IMR-90 (cell line): ENCODE measurements at regions not wholly inside any gene's neighbourhood (a gene's known extent, or its start where the extent isn't known, plus 50 kb on each side); places are given as distances from the start of the nearest gene placed in this dataset.

Source experiments
- ATAC-seq: fragments of 200-7000 bp; cut with Tn5 transposase; 2 replicates; pipeline ENCODE4 v1.9.1; 2020; ENCODE audit warnings: low read depth, mild to moderate bottlenecking, moderate library complexity
- BruUV-seq: library from RNA; stranded (reverse); fragments of 400-500 nt; replicated peaks from 2 replicates; lab custom pipeline; 2021; lab: Mats Ljungman, UMichigan
- CTCF ChIA-PET: fragments of 300-600 bp; formaldehyde crosslinking; extraction: SDS; loops from one replicate; lab custom pipeline; 2021; ENCODE audit warnings: antibody characterized with exemption; lab: Yijun Ruan, JAX
- POLR2A ChIA-PET: fragments of 300-600 bp; sonication (Branson Sonifier 250); formaldehyde crosslinking; loops from one replicate; lab custom pipeline; 2022; ENCODE audit warnings: antibody characterized with exemption; ENCODE audit not compliant: unreplicated experiment; lab: Charles Lee
- DNase-seq: peaks from one replicate; pipeline ENCODE4 v3.0.0; 2013
- H2AFZ ChIP-seq: replicated peaks from 2 replicates; pipeline ENCODE3; 2013; ENCODE audit warnings: low read length, mild to moderate bottlenecking; ENCODE audit not compliant: poor library complexity
- H2AK5ac ChIP-seq: 2 replicates; pipeline ENCODE4 v1.6.1; 2013; ENCODE audit warnings: low read depth, low read length, inconsistent platforms
- H2AK9ac ChIP-seq: replicated peaks from 2 replicates; pipeline ENCODE3; 2013; ENCODE audit warnings: mild to moderate bottlenecking, low read depth, low read length, moderate library complexity; ENCODE audit not compliant: poor library complexity
- H2BK120ac ChIP-seq: 2 replicates; pipeline ENCODE4 v1.6.1; 2013; ENCODE audit warnings: low read depth, low read length, inconsistent platforms
- H2BK15ac ChIP-seq: 3 replicates; pipeline ENCODE4 v1.6.1; 2013; ENCODE audit warnings: low read depth, low read length, inconsistent platforms
- H2BK20ac ChIP-seq: 2 replicates; pipeline ENCODE4 v1.6.1; 2013; ENCODE audit warnings: low read depth, mild to moderate bottlenecking, inconsistent platforms, low read length, moderate library complexity
- H2BK5ac ChIP-seq: 2 replicates; pipeline ENCODE4 v1.6.1; 2013; ENCODE audit warnings: mild to moderate bottlenecking, low read depth, low read length, inconsistent platforms; ENCODE audit not compliant: poor library complexity, severe bottlenecking
- H3K14ac ChIP-seq: replicated peaks from 2 replicates; pipeline ENCODE4 v1.6.1; 2013; ENCODE audit warnings: low read depth, low read length, inconsistent platforms
- H3K18ac ChIP-seq: 2 replicates; pipeline ENCODE4 v1.6.1; 2013; ENCODE audit warnings: low read depth, low read length, control low read depth
- H3K23ac ChIP-seq: 2 replicates; pipeline ENCODE4 v1.6.1; 2013; ENCODE audit warnings: low read depth, low read length, inconsistent platforms
- H3K27ac ChIP-seq: 2 replicates; pipeline ENCODE4 v1.5.1; 2013; ENCODE audit warnings: mild to moderate bottlenecking, control low read depth, low read length; ENCODE audit not compliant: insufficient read depth
- H3K27me3 ChIP-seq: 2 replicates; pipeline ENCODE4 v1.6.1; 2013; ENCODE audit warnings: low read length; ENCODE audit not compliant: control insufficient read depth, insufficient read depth
- H3K36me3 ChIP-seq: 2 replicates; pipeline ENCODE4 v1.6.1; 2013; ENCODE audit warnings: low read length, mixed read lengths; ENCODE audit not compliant: control insufficient read depth, insufficient read depth
- H3K4ac ChIP-seq: 2 replicates; pipeline ENCODE4 v1.6.1; 2013; ENCODE audit warnings: low read depth, low read length, inconsistent platforms
- H3K4me1 ChIP-seq: 2 replicates; pipeline ENCODE4 v1.6.1; 2013; ENCODE audit warnings: low read length, mixed read lengths; ENCODE audit not compliant: control insufficient read depth, insufficient read depth
- H3K4me2 ChIP-seq: 2 replicates; pipeline ENCODE4 v1.6.1; 2013; ENCODE audit warnings: low read depth, mild to moderate bottlenecking, control low read depth, low read length, moderate library complexity
- H3K4me3 ChIP-seq: 2 replicates; pipeline ENCODE4 v1.5.1; 2013; ENCODE audit warnings: low read depth, mild to moderate bottlenecking, control low read depth, low read length, moderate library complexity; ENCODE audit not compliant: insufficient read depth
- H3K56ac ChIP-seq: 2 replicates; pipeline ENCODE4 v1.6.1; 2013; ENCODE audit warnings: low read length, inconsistent platforms; ENCODE audit not compliant: insufficient read depth; ENCODE audit errors: extremely low read depth
- H3K79me1 ChIP-seq, 2 experiments: 2 replicates each; pipeline ENCODE4 v1.6.1; 2013; ENCODE audit warnings: low read length in 2 of 2, inconsistent platforms in 1 of 2, low read depth in 1 of 2
- H3K9ac ChIP-seq: 2 replicates; pipeline ENCODE4 v1.6.1; 2013; ENCODE audit warnings: low read depth, low read length, control low read depth
- H3K9me1 ChIP-seq: 2 replicates; pipeline ENCODE4 v1.6.1; 2013; ENCODE audit warnings: low read length, inconsistent platforms; ENCODE audit not compliant: insufficient read depth
- H3K9me3 ChIP-seq: 2 replicates; pipeline ENCODE4 v1.6.1; 2013; ENCODE audit warnings: low read length; ENCODE audit not compliant: control insufficient read depth, insufficient read depth
- H4K20me1 ChIP-seq: 2 replicates; pipeline ENCODE4 v1.6.1; 2013; ENCODE audit warnings: low read length, inconsistent platforms; ENCODE audit not compliant: insufficient read depth
- H4K5ac ChIP-seq: 2 replicates; pipeline ENCODE4 v1.6.1; 2013; ENCODE audit warnings: mild to moderate bottlenecking, low read depth, low read length, control low read depth
- H4K8ac ChIP-seq, 2 experiments: 2 replicates each; pipeline ENCODE4 v1.6.1; 2013; ENCODE audit warnings: low read depth in 2 of 2, low read length in 2 of 2, control low read depth in 1 of 2, inconsistent platforms in 1 of 2
- H4K91ac ChIP-seq: 2 replicates; pipeline ENCODE4 v1.6.1; 2013; ENCODE audit warnings: low read depth, low read length, inconsistent platforms; ENCODE audit not compliant: insufficient read depth
- CTCF ChIP-seq: conservative IDR thresholded peaks from 2 replicates; pipeline ENCODE4 v1.5.1; 2012; ENCODE audit warnings: mild to moderate bottlenecking, low read depth, low read length, improper control_type of control experiment
- MAFK ChIP-seq: IDR thresholded peaks from 2 replicates; pipeline ENCODE4 v1.6.1; 2012; ENCODE audit warnings: low read depth, low read length, improper control_type of control experiment
- MXI1 ChIP-seq: IDR thresholded peaks from 2 replicates; pipeline ENCODE4 v1.6.1; 2012; ENCODE audit warnings: low read depth, mild to moderate bottlenecking, low read length, moderate library complexity, borderline replicate concordance
- RAD21 ChIP-seq: IDR thresholded peaks from 2 replicates; pipeline ENCODE4 v1.6.1; 2012; ENCODE audit warnings: low read length, improper control_type of control experiment
- RCOR1 ChIP-seq: IDR thresholded peaks from 2 replicates; pipeline ENCODE4 v1.6.1; 2012; ENCODE audit warnings: mild to moderate bottlenecking, low read length, improper control_type of control experiment; ENCODE audit not compliant: insufficient replicate concordance
- USF2 ChIP-seq: fragments of 150-350 bp; IDR thresholded peaks from 2 replicates; pipeline ENCODE4 v1.6.1; 2017; ENCODE audit warnings: mild to moderate bottlenecking, antibody characterized with exemption, low read length, low read depth
- WGBS, 2 experiments: methylation state at CpG; one replicate each; pipeline versions ENCODE4 v1.1.5 to v1.1.7; 2013; ENCODE audit warnings: missing lambda C conversion rate in 2 of 2; ENCODE audit not compliant: insufficient read length in 1 of 2; ENCODE audit errors: extremely low coverage in 2 of 2; 5-methylcytosine and 5-hydroxymethylcytosine counted together
- dilution Hi-C: fragments of 300-500 bp; cut with HindIII; formaldehyde crosslinking; loops from one replicate; pipeline ENCODE4 v1.14.3; 2018; ENCODE audit warnings: low sequenced_read_pairs; ENCODE audit not compliant: unreplicated experiment
- in situ Hi-C: fragments of 300-500 bp; cut with MboI; formaldehyde crosslinking; loops from 3 replicates; pipeline ENCODE4 v1.14.3; 2019; ENCODE audit warnings: low sequenced_read_pairs, inconsistent platforms, mixed read lengths
- intact Hi-C: fragments of 100-400 bp; cut with micrococcal nuclease; formaldehyde crosslinking; loops from 2 replicates; pipeline ENCODE4 v1.10.0; 2022

- in situ Hi-C loops (no loop called here), intact Hi-C loops (no loop called here), dilution Hi-C loops (no loop called here)
- no peak overlapping the region for H3K27ac ChIP-seq
- BruUV-seq, result no TSS peak
- H2BK15ac ChIP-seq, result no peak overlapping the region
- no peaks in the 10 kb centered on the region for H3K27me3 ChIP-seq
- H4K20me1 ChIP-seq, result no peaks in the 10 kb centered on the region
- H4K91ac ChIP-seq, result no peak overlapping the region
- H2AFZ ChIP-seq, result no peak overlapping the region
- WGBS, 2 experiments, result no CpG with 5 or more reads among the region's 1 CpG
- H3K9ac ChIP-seq, result no peak overlapping the region
- TF ChIP-seq USF2 (no peak), MXI1 (no peak), CTCF (no peak), RAD21 (no peak), RCOR1 (no peak), MAFK (no peak)
- CTCF ChIA-PET, result no interaction called here
- H3K79me1 ChIP-seq, result no peaks in the 10 kb centered on the region
- no peak overlapping the region for H2AK9ac ChIP-seq
- no peak overlapping the region for H3K4me2 ChIP-seq
- H2BK120ac ChIP-seq, result no peak overlapping the region
- no peak overlapping the region for H2BK20ac ChIP-seq
- no peak overlapping the region for H3K18ac ChIP-seq
- H4K8ac ChIP-seq, result no peak overlapping the region
- H3K4ac ChIP-seq, result no peak overlapping the region
- no peak for DNase-seq
- H3K36me3 ChIP-seq, result no peaks in the 10 kb centered on the region
- no peak overlapping the region for H2AK5ac ChIP-seq
- no peak for ATAC-seq
- peaks cover 2% of the 10 kb centered on the region; the same call in 1 of the 2 replicates for H3K9me3 ChIP-seq
- no peak overlapping the region for H3K23ac ChIP-seq
- no peak overlapping the region for H2BK5ac ChIP-seq
- H3K4me3 ChIP-seq, result no peak overlapping the region
- H3K56ac ChIP-seq, result no peak overlapping the region
- no peak overlapping the region for H4K5ac ChIP-seq
- H3K4me1 ChIP-seq, result no peaks in the 10 kb centered on the region
- no peaks in the 10 kb centered on the region for H3K9me1 ChIP-seq
- POLR2A ChIA-PET, result no interaction called here
- H3K14ac ChIP-seq, result no peak overlapping the region
These were observed 385.2 kb upstream of the SEMA6A start for GRCh38 chr5:116959843-116960242.
